ENCODE measurements at regions not wholly inside any gene's neighbourhood (a gene's known extent, or its start where the extent isn't known, plus 50 kb on each side); places are given as distances from the start of the nearest gene placed in this dataset.

- WGBS (ENCODE audit: extremely low coverage, insufficient coverage, insufficient read length): no CpG with 5 or more reads among the region's 1 CpG
- DNase-seq: no peak
- no peak overlapping the region for H3K14ac ChIP-seq (ENCODE audit: low read length)
- no peaks in the 10 kb centered on the region for H3K79me1 ChIP-seq (ENCODE audit: low read length)
- no peak overlapping the region for H3K9ac ChIP-seq (ENCODE audit: low read length)
- no peaks in the 10 kb centered on the region for H3K79me2 ChIP-seq (ENCODE audit: control insufficient read depth, insufficient read depth, low read length, poor library complexity)
- H3K4ac ChIP-seq (ENCODE audit: low read depth, low read length): no peak overlapping the region
- no peak overlapping the region for H4K91ac ChIP-seq (ENCODE audit: low read depth, low read length)
- no peak overlapping the region for H2AFZ ChIP-seq (ENCODE audit: insufficient read depth, low read length, poor library complexity)
- H4K8ac ChIP-seq (ENCODE audit: low read depth, low read length): no peak overlapping the region
- peaks cover 0 to 3% of the 10 kb centered on the region in 2 experiments for H3K4me1 ChIP-seq (ENCODE audit: control insufficient read depth in 1 of 2, insufficient read depth in 2 of 2, low read length in 2 of 2)
- no peaks in the 10 kb centered on the region for H3K27me3 ChIP-seq (ENCODE audit: insufficient read depth, low read length)
- H4K12ac ChIP-seq (ENCODE audit: low read depth, low read length): no peak overlapping the region
- no peak overlapping the region for H3K23ac ChIP-seq (ENCODE audit: low read length)
- H3K9me3 ChIP-seq (ENCODE audit: insufficient read depth, low read depth, low read length): no peaks in the 10 kb centered on the region
- no peak overlapping the region for H3K4me2 ChIP-seq (ENCODE audit: low read length)
- H3K27ac ChIP-seq (ENCODE audit: low read depth, low read length): no peak overlapping the region
- H3K36me3 ChIP-seq (ENCODE audit: control insufficient read depth in 1 of 2, insufficient read depth in 2 of 2, low read length in 2 of 2): no peaks in the 10 kb centered on the region
- no peak overlapping the region for H2BK5ac ChIP-seq (ENCODE audit: low read depth, low read length, poor library complexity)
- no peak overlapping the region for H2BK120ac ChIP-seq (ENCODE audit: insufficient read depth, low read length, poor library complexity)
- H3K4me3 ChIP-seq (ENCODE audit: low read depth, low read length): no peak overlapping the region
- no peak overlapping the region for H2AK5ac ChIP-seq (ENCODE audit: low read length)
- no peak overlapping the region for H2BK12ac ChIP-seq (ENCODE audit: low read length)
- H3K18ac ChIP-seq (ENCODE audit: low read length): no peak overlapping the region
Measured at GRCh38 chr17:71292006-71292405, 828.8 kb upstream of the SOX9 start.

DNA sequence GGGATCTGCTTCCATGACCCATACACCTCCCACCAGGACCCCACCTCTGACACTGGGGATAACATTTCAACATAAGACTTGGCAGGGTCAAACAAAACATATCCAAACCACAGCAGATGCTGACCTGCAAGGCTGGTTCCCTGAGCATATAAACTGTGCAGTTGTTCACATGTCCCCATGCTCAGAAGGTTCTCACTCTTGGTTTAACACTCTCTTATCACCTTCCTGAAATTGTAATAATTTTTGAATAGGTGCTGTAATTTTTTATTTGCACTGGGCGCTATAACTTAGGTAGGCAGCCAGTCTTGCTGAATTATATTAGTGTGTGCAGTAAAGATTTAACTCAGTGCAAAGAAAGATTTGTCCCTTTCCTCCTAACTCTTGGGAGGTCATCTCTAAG lies 824.8 kb upstream of the SOX9 start:
- WGBS (ENCODE audit: extremely low coverage, insufficient coverage, insufficient read length): no CpG with 5 or more reads among the region's 1 CpG
- H3K27me3 ChIP-seq (ENCODE audit: insufficient read depth, low read length): no peaks in the 10 kb centered on the region
- DNase-seq: no peak

GRCh38 chr17:71301063-71301462 lies 819.8 kb upstream of the SOX9 start:
- Histone ChIP-seq H2AK5ac (ENCODE audit: low read length) (no peak overlapping the region), H3K36me3 (ENCODE audit: control insufficient read depth in 1 of 2, insufficient read depth in 2 of 2, low read length in 2 of 2) (no peaks in the 10 kb centered on the region), H3K4me3 (ENCODE audit: low read depth, low read length) (no peak overlapping the region), H3K79me2 (ENCODE audit: control insufficient read depth, insufficient read depth, low read length, poor library complexity) (no peaks in the 10 kb centered on the region), H4K8ac (ENCODE audit: low read depth, low read length) (no peak overlapping the region), H3K18ac (ENCODE audit: low read length) (no peak overlapping the region), H3K27me3 (ENCODE audit: insufficient read depth, low read length) (no peaks in the 10 kb centered on the region), H3K14ac (ENCODE audit: low read length) (no peak overlapping the region), H3K9ac (ENCODE audit: low read length) (no peak overlapping the region), H3K4me1 (ENCODE audit: control insufficient read depth in 1 of 2, insufficient read depth in 2 of 2, low read length in 2 of 2) (no peaks in the 10 kb centered on the region), H3K4ac (ENCODE audit: low read depth, low read length) (no peak overlapping the region), H2BK12ac (ENCODE audit: low read length) (no peak overlapping the region), H3K9me3 (ENCODE audit: insufficient read depth, low read depth, low read length) (no peaks in the 10 kb centered on the region), H4K12ac (ENCODE audit: low read depth, low read length) (no peak overlapping the region), H2BK5ac (ENCODE audit: low read depth, low read length, poor library complexity) (no peak overlapping the region), H3K27ac (ENCODE audit: low read depth, low read length) (no peak overlapping the region), H3K4me2 (ENCODE audit: low read length) (no peak overlapping the region), H3K79me1 (ENCODE audit: low read length) (no peaks in the 10 kb centered on the region), H3K23ac (ENCODE audit: low read length) (no peak overlapping the region), H2AFZ (ENCODE audit: insufficient read depth, low read length, poor library complexity) (no peak overlapping the region), H4K91ac (ENCODE audit: low read depth, low read length) (no peak overlapping the region), H2BK120ac (ENCODE audit: insufficient read depth, low read length, poor library complexity) (no peak overlapping the region)
- DNase-seq: no peak

More for the DNA sequence above, 824.8 kb upstream of the SOX9 start:
- no peak overlapping the region for H2BK5ac ChIP-seq (ENCODE audit: low read depth, low read length, poor library complexity)
- no peaks in the 10 kb centered on the region for H3K9me3 ChIP-seq (ENCODE audit: insufficient read depth, low read depth, low read length)
- no peak overlapping the region for H3K4me3 ChIP-seq (ENCODE audit: low read depth, low read length)
- no peak overlapping the region for H3K27ac ChIP-seq (ENCODE audit: low read depth, low read length)
- H3K18ac ChIP-seq (ENCODE audit: low read length): no peak overlapping the region
- H3K4me2 ChIP-seq (ENCODE audit: low read length): no peak overlapping the region
- H2BK12ac ChIP-seq (ENCODE audit: low read length): no peak overlapping the region
- H3K79me2 ChIP-seq (ENCODE audit: control insufficient read depth, insufficient read depth, low read length, poor library complexity): no peaks in the 10 kb centered on the region
- no peak overlapping the region for H3K14ac ChIP-seq (ENCODE audit: low read length)
- no peak overlapping the region for H3K9ac ChIP-seq (ENCODE audit: low read length)
- H3K23ac ChIP-seq (ENCODE audit: low read length): no peak overlapping the region
- no peaks in the 10 kb centered on the region for H3K79me1 ChIP-seq (ENCODE audit: low read length)
- H2BK120ac ChIP-seq (ENCODE audit: insufficient read depth, low read length, poor library complexity): no peak overlapping the region
- H3K4me1 ChIP-seq (ENCODE audit: control insufficient read depth in 1 of 2, insufficient read depth in 2 of 2, low read length in 2 of 2): no peaks in the 10 kb centered on the region
- no peak overlapping the region for H4K8ac ChIP-seq (ENCODE audit: low read depth, low read length)
- H2AFZ ChIP-seq (ENCODE audit: insufficient read depth, low read length, poor library complexity): no peak overlapping the region
- no peak overlapping the region for H2AK5ac ChIP-seq (ENCODE audit: low read length)
- H4K12ac ChIP-seq (ENCODE audit: low read depth, low read length): no peak overlapping the region
- no peak overlapping the region for H4K91ac ChIP-seq (ENCODE audit: low read depth, low read length)
- no peaks in the 10 kb centered on the region for H3K36me3 ChIP-seq (ENCODE audit: control insufficient read depth in 1 of 2, insufficient read depth in 2 of 2, low read length in 2 of 2)
- H3K4ac ChIP-seq (ENCODE audit: low read depth, low read length): no peak overlapping the region

DNA sequence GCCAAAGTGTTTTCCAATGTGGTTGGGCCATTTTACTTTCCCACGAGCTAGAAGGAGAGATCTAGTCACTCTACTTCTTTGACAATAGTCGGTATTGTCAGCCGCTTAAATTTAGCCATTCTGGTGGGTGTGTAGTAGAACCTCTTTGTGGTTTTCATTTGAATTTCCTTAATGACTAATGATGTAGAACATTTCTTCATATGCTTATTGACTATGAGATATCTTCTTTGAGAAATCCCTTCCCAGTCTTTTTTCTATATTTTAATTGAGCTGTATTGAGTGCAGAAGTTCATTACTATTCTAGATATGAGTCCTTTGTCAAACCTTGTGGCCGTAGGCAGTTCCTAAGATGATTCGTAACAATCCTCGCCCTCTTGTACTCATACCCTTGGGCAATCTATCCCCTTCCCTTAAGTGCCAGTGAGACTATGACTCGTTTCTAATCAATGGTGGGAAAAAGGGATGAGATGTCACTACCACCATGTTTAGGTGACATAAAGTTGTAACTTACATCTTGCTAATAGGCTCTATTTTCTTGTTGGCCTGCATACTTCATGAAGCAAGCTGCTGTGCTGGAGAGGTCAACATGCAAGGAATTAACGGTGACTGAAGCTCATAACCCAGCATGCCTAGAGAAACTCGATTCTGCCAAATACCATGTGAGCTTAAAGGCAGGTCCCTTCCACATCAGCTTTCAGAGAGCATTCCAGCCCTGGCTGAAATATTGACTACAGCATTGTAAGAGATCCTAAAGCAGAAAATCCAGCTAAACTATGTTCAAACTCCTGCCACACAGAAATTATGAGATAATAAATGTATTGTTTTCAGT lies 817.9 kb upstream of the SOX9 start:
- Histone ChIP-seq H3K4ac (ENCODE audit: low read depth, low read length) (no peak overlapping the region), H3K27me3 (ENCODE audit: insufficient read depth, low read length) (no peaks in the 10 kb centered on the region), H3K14ac (ENCODE audit: low read length) (no peak overlapping the region)

More for the DNA sequence above, 817.9 kb upstream of the SOX9 start:
- Histone ChIP-seq H3K27ac (ENCODE audit: low read depth, low read length) (no peak overlapping the region), H3K9ac (ENCODE audit: low read length) (no peak overlapping the region), H3K18ac (ENCODE audit: low read length) (no peak overlapping the region), H2AFZ (ENCODE audit: insufficient read depth, low read length, poor library complexity) (no peak overlapping the region), H2BK120ac (ENCODE audit: insufficient read depth, low read length, poor library complexity) (no peak overlapping the region), H3K23ac (ENCODE audit: low read length) (no peak overlapping the region), H4K12ac (ENCODE audit: low read depth, low read length) (no peak overlapping the region), H3K79me1 (ENCODE audit: low read length) (no peaks in the 10 kb centered on the region), H2BK12ac (ENCODE audit: low read length) (no peak overlapping the region), H3K4me1 (ENCODE audit: control insufficient read depth in 1 of 2, insufficient read depth in 2 of 2, low read length in 2 of 2) (no peaks in the 10 kb centered on the region), H2AK5ac (ENCODE audit: low read length) (no peak overlapping the region), H4K8ac (ENCODE audit: low read depth, low read length) (no peak overlapping the region), H3K36me3 (ENCODE audit: control insufficient read depth in 1 of 2, insufficient read depth in 2 of 2, low read length in 2 of 2) (no peaks in the 10 kb centered on the region), H2BK5ac (ENCODE audit: low read depth, low read length, poor library complexity) (no peak overlapping the region), H3K9me3 (ENCODE audit: insufficient read depth, low read depth, low read length) (no peaks in the 10 kb centered on the region), H3K4me2 (ENCODE audit: low read length) (no peak overlapping the region), H3K79me2 (ENCODE audit: control insufficient read depth, insufficient read depth, low read length, poor library complexity) (no peaks in the 10 kb centered on the region), H3K4me3 (ENCODE audit: low read depth, low read length) (no peak overlapping the region), H4K91ac (ENCODE audit: low read depth, low read length) (no peak overlapping the region)
- DNase-seq: no peak
- WGBS (ENCODE audit: extremely low coverage, insufficient coverage, insufficient read length): no CpG with 5 or more reads among the region's 9 CpGs
